NCI-H2107 treated with DMSO at 0.1 percent for 48 hours (cell line): ENCODE measurements at regions not wholly inside any gene's neighbourhood (a gene's known extent, or its start where the extent isn't known, plus 50 kb on each side); places are given as distances from the start of the nearest gene placed in this dataset.

Source experiments
- DNase-seq: peaks from one replicate; lab custom pipeline; 2025; ENCODE audit not compliant: unreplicated experiment; lab: John Stamatoyannopoulos, UW

GRCh38 chr6:53417141-53417540 lies 68.4 kb upstream of the ELOVL5 start:
- DNase-seq: no peak

- DNase-seq: no peak
These were observed 64.6 kb upstream of the ELOVL5 start for GRCh38 chr6:53413326-53413725.

GRCh38 chr6:53412751-53413150 lies 64.0 kb upstream of the ELOVL5 start:
- DNase-seq: no peak

- no peak for DNase-seq
These were observed 63.4 kb upstream of the ELOVL5 start for GRCh38 chr6:53412021-53412715.

GRCh38 chr6:53411451-53411850 lies 62.7 kb upstream of the ELOVL5 start:
- DNase-seq: no peak

GRCh38 chr6:53410508-53411258 lies 61.9 kb upstream of the ELOVL5 start:
- DNase-seq: no peak

GRCh38 chr6:53408826-53409225 lies 60.1 kb upstream of the ELOVL5 start:
- no peak for DNase-seq

GRCh38 chr6:53399027-53399344 lies 50.2 kb upstream of the ELOVL5 start:
- no peak for DNase-seq

- DNase-seq: no peak
These were observed 49.7 kb upstream of the ELOVL5 start for GRCh38 chr6:53398247-53399026.
